ENCODE measurements at regions not wholly inside any gene's neighbourhood (a gene's known extent, or its start where the extent isn't known, plus 50 kb on each side); places are given as distances from the start of the nearest gene placed in this dataset.
A peak's percentile ranks its signal among the peaks of the same experiment; 100 is the strongest.

- H3K9ac ChIP-seq (ENCODE audit: low read length), result no peak overlapping the region
- no peaks in the 10 kb centered on the region for H3K9me2 ChIP-seq (replicated peaks; ENCODE audit: insufficient read depth, low read length)
- H3K27ac ChIP-seq (ENCODE audit: low read length), result no peak overlapping the region
- no peaks in the 10 kb centered on the region for H3K36me3 ChIP-seq (ENCODE audit: insufficient read depth, low read length)
- no peaks in the 10 kb centered on the region for H3K79me2 ChIP-seq (ENCODE audit: low read length)
- H3K9me3 ChIP-seq (ENCODE audit: low read length), result no peaks in the 10 kb centered on the region
- H3K27me3 ChIP-seq (ENCODE audit: low read length), result no peaks in the 10 kb centered on the region
- H3K4me2 ChIP-seq (ENCODE audit: low read depth, low read length, poor library complexity, severe bottlenecking), result peak overlapping the region; percentile 6
- H3K4me3 ChIP-seq (ENCODE audit: low read length), result no peak overlapping the region
- no peak overlapping the region for H2AFZ ChIP-seq (ENCODE audit: low read length)
- H4K20me1 ChIP-seq (ENCODE audit: insufficient read depth, low read depth, low read length), result no peaks in the 10 kb centered on the region
- peaks cover 7% of the 10 kb centered on the region for H3K4me1 ChIP-seq (ENCODE audit: low read length)
- peak; percentile 59 for DNase-seq
Measured at GRCh38 chr10:129140921-129141885, 325.8 kb upstream of the MGMT start.

- no peaks in the 10 kb centered on the region for H3K4me1 ChIP-seq (ENCODE audit: low read length)
- no peaks in the 10 kb centered on the region for H3K9me3 ChIP-seq (ENCODE audit: low read length)
- no peaks in the 10 kb centered on the region for H3K36me3 ChIP-seq (ENCODE audit: insufficient read depth, low read length)
- H3K4me2 ChIP-seq (ENCODE audit: low read depth, low read length, poor library complexity, severe bottlenecking), result no peak overlapping the region
- no peaks in the 10 kb centered on the region for H4K20me1 ChIP-seq (ENCODE audit: insufficient read depth, low read depth, low read length)
- H3K27ac ChIP-seq (ENCODE audit: low read length), result no peak overlapping the region
- no peaks in the 10 kb centered on the region for H3K9me2 ChIP-seq (replicated peaks; ENCODE audit: insufficient read depth, low read length)
- no peak overlapping the region for H2AFZ ChIP-seq (ENCODE audit: low read length)
- H3K9ac ChIP-seq (ENCODE audit: low read length), result no peak overlapping the region
- H3K27me3 ChIP-seq (ENCODE audit: low read length), result no peaks in the 10 kb centered on the region
- no peaks in the 10 kb centered on the region for H3K79me2 ChIP-seq (ENCODE audit: low read length)
- no peak overlapping the region for H3K4me3 ChIP-seq (ENCODE audit: low read length)
- DNase-seq, result no peak
Measured at GRCh38 chr10:129151281-129151680, 315.8 kb upstream of the MGMT start.

GRCh38 chr10:129156406-129156805, 310.6 kb upstream of the MGMT start:
- Histone ChIP-seq H3K9me2 (replicated peaks; ENCODE audit: insufficient read depth, low read length) (no peaks in the 10 kb centered on the region), H2AFZ (ENCODE audit: low read length) (no peak overlapping the region), H3K4me3 (ENCODE audit: low read length) (no peak overlapping the region), H3K4me2 (ENCODE audit: low read depth, low read length, poor library complexity, severe bottlenecking) (no peak overlapping the region), H3K36me3 (ENCODE audit: insufficient read depth, low read length) (no peaks in the 10 kb centered on the region), H3K79me2 (ENCODE audit: low read length) (no peaks in the 10 kb centered on the region), H3K27ac (ENCODE audit: low read length) (no peak overlapping the region), H4K20me1 (ENCODE audit: insufficient read depth, low read depth, low read length) (no peaks in the 10 kb centered on the region), H3K27me3 (ENCODE audit: low read length) (no peaks in the 10 kb centered on the region), H3K9me3 (ENCODE audit: low read length) (no peaks in the 10 kb centered on the region), H3K9ac (ENCODE audit: low read length) (no peak overlapping the region), H3K4me1 (ENCODE audit: low read length) (no peaks in the 10 kb centered on the region)
- no peak for DNase-seq

- Histone ChIP-seq H3K27ac (ENCODE audit: low read length) (no peak overlapping the region), H3K4me3 (ENCODE audit: low read length) (no peak overlapping the region), H3K27me3 (ENCODE audit: low read length) (no peaks in the 10 kb centered on the region), H3K4me1 (ENCODE audit: low read length) (no peaks in the 10 kb centered on the region), H3K9ac (ENCODE audit: low read length) (no peak overlapping the region), H4K20me1 (ENCODE audit: insufficient read depth, low read depth, low read length) (no peaks in the 10 kb centered on the region), H3K79me2 (ENCODE audit: low read length) (no peaks in the 10 kb centered on the region), H3K4me2 (ENCODE audit: low read depth, low read length, poor library complexity, severe bottlenecking) (no peak overlapping the region), H2AFZ (ENCODE audit: low read length) (no peak overlapping the region), H3K36me3 (ENCODE audit: insufficient read depth, low read length) (no peaks in the 10 kb centered on the region), H3K9me2 (replicated peaks; ENCODE audit: insufficient read depth, low read length) (no peaks in the 10 kb centered on the region), H3K9me3 (ENCODE audit: low read length) (no peaks in the 10 kb centered on the region)
- no peak for DNase-seq
Measured at GRCh38 chr10:129157185-129157584, 309.9 kb upstream of the MGMT start.

- Histone ChIP-seq H3K27me3 (ENCODE audit: low read length) (no peaks in the 10 kb centered on the region), H3K4me3 (ENCODE audit: low read length) (no peak overlapping the region), H3K4me1 (ENCODE audit: low read length) (no peaks in the 10 kb centered on the region), H4K20me1 (ENCODE audit: insufficient read depth, low read depth, low read length) (no peaks in the 10 kb centered on the region), H3K4me2 (ENCODE audit: low read depth, low read length, poor library complexity, severe bottlenecking) (no peak overlapping the region), H3K27ac (ENCODE audit: low read length) (no peak overlapping the region), H3K79me2 (ENCODE audit: low read length) (no peaks in the 10 kb centered on the region), H3K36me3 (ENCODE audit: insufficient read depth, low read length) (no peaks in the 10 kb centered on the region), H3K9me2 (replicated peaks; ENCODE audit: insufficient read depth, low read length) (no peaks in the 10 kb centered on the region), H3K9me3 (ENCODE audit: low read length) (no peaks in the 10 kb centered on the region), H3K9ac (ENCODE audit: low read length) (no peak overlapping the region), H2AFZ (ENCODE audit: low read length) (no peak overlapping the region)
- no peak for DNase-seq
Measured at GRCh38 chr10:129161150-129161549, 305.9 kb upstream of the MGMT start.

- Histone ChIP-seq H3K4me2 (ENCODE audit: low read depth, low read length, poor library complexity, severe bottlenecking) (no peak overlapping the region), H3K9ac (ENCODE audit: low read length) (no peak overlapping the region), H3K4me1 (ENCODE audit: low read length) (no peaks in the 10 kb centered on the region)
Measured at GRCh38 chr10:129163531-129163930, 303.5 kb upstream of the MGMT start.

GRCh38 chr10:129165076-129165720, 301.8 kb upstream of the MGMT start:
- no peaks in the 10 kb centered on the region for H3K9me2 ChIP-seq (replicated peaks; ENCODE audit: insufficient read depth, low read length)
- H2AFZ ChIP-seq (ENCODE audit: low read length), result no peak overlapping the region
- H3K27ac ChIP-seq (ENCODE audit: low read length), result no peak overlapping the region
- no peaks in the 10 kb centered on the region for H4K20me1 ChIP-seq (ENCODE audit: insufficient read depth, low read depth, low read length)
- no peak for DNase-seq
- H3K36me3 ChIP-seq (ENCODE audit: insufficient read depth, low read length), result no peaks in the 10 kb centered on the region
- no peaks in the 10 kb centered on the region for H3K79me2 ChIP-seq (ENCODE audit: low read length)
- no peak overlapping the region for H3K4me3 ChIP-seq (ENCODE audit: low read length)
- no peaks in the 10 kb centered on the region for H3K4me1 ChIP-seq (ENCODE audit: low read length)
- no peak overlapping the region for H3K4me2 ChIP-seq (ENCODE audit: low read depth, low read length, poor library complexity, severe bottlenecking)
- H3K9me3 ChIP-seq (ENCODE audit: low read length), result no peaks in the 10 kb centered on the region
- no peak overlapping the region for H3K9ac ChIP-seq (ENCODE audit: low read length)
- H3K27me3 ChIP-seq (ENCODE audit: low read length), result no peaks in the 10 kb centered on the region

More at GRCh38 chr10:129163531-129163930, 303.5 kb upstream of the MGMT start:
- no peaks in the 10 kb centered on the region for H4K20me1 ChIP-seq (ENCODE audit: insufficient read depth, low read depth, low read length)
- H3K79me2 ChIP-seq (ENCODE audit: low read length), result no peaks in the 10 kb centered on the region
- no peaks in the 10 kb centered on the region for H3K36me3 ChIP-seq (ENCODE audit: insufficient read depth, low read length)
- no peaks in the 10 kb centered on the region for H3K9me3 ChIP-seq (ENCODE audit: low read length)
- no peak for DNase-seq
- H3K9me2 ChIP-seq (replicated peaks; ENCODE audit: insufficient read depth, low read length), result no peaks in the 10 kb centered on the region
- H3K27me3 ChIP-seq (ENCODE audit: low read length), result no peaks in the 10 kb centered on the region
- no peak overlapping the region for H3K4me3 ChIP-seq (ENCODE audit: low read length)
- H2AFZ ChIP-seq (ENCODE audit: low read length), result no peak overlapping the region
- H3K27ac ChIP-seq (ENCODE audit: low read length), result no peak overlapping the region

GRCh38 chr10:129165770-129166169, 301.3 kb upstream of the MGMT start:
- Histone ChIP-seq H3K9me3 (ENCODE audit: low read length) (no peaks in the 10 kb centered on the region), H3K36me3 (ENCODE audit: insufficient read depth, low read length) (no peaks in the 10 kb centered on the region)

More at GRCh38 chr10:129165770-129166169, 301.3 kb upstream of the MGMT start:
- Histone ChIP-seq H3K9ac (ENCODE audit: low read length) (no peak overlapping the region), H2AFZ (ENCODE audit: low read length) (no peak overlapping the region), H3K27me3 (ENCODE audit: low read length) (no peaks in the 10 kb centered on the region), H3K4me1 (ENCODE audit: low read length) (no peaks in the 10 kb centered on the region), H3K4me3 (ENCODE audit: low read length) (no peak overlapping the region), H4K20me1 (ENCODE audit: insufficient read depth, low read depth, low read length) (no peaks in the 10 kb centered on the region), H3K4me2 (ENCODE audit: low read depth, low read length, poor library complexity, severe bottlenecking) (no peak overlapping the region), H3K9me2 (replicated peaks; ENCODE audit: insufficient read depth, low read length) (no peaks in the 10 kb centered on the region), H3K79me2 (ENCODE audit: low read length) (no peaks in the 10 kb centered on the region), H3K27ac (ENCODE audit: low read length) (no peak overlapping the region)
- DNase-seq, result no peak
